Cardiac fibroblast (primary cell): ENCODE measurements at regions not wholly inside any gene's neighbourhood (a gene's known extent, or its start where the extent isn't known, plus 50 kb on each side); places are given as distances from the start of the nearest gene placed in this dataset.
"Not testable (repeated sequence)": the region's sequence is repeated elsewhere in the genome, so short reads cannot be mapped to it uniquely, and the experiment has no call there.

Source experiments
- DNase-seq, 2 donors: peaks; one replicate each; pipeline versions ENCODE4 v3.0.0 to v3.0.0-alpha.2; 2010; ENCODE audit warnings: low read depth in 2 of 2
- H3K4me3 ChIP-seq, 2 donors: replicated peaks in 1 of 2; 1 replicate in 1 of 2; 2 replicates in 1 of 2; pipeline ENCODE4 v1.5.1; 2011; ENCODE audit warnings: low read depth in 2 of 2, low read length in 2 of 2, mild to moderate bottlenecking in 2 of 2, moderate library complexity in 1 of 2
- CTCF ChIP-seq: IDR thresholded peaks from one replicate; pipeline ENCODE4 v1.5.1; 2011; ENCODE audit warnings: low read depth, mild to moderate bottlenecking, low read length, inconsistent platforms

- TF ChIP-seq CTCF, result no peak
- H3K4me3 ChIP-seq, result no peak overlapping the region
- no peak for DNase-seq
Observed at GRCh38 chr2:234898534-234899053, 53.2 kb upstream of the SH3BP4 start.

GRCh38 chr2:234888442-234888841, 63.4 kb upstream of the SH3BP4 start:
- not testable (repeated sequence) for DNase-seq, H3K4me3 ChIP-seq

- no peak for TF ChIP-seq CTCF
- no peak for DNase-seq
- no peak overlapping the region for H3K4me3 ChIP-seq
Observed at GRCh38 chr2:234887195-234887594, 64.6 kb upstream of the SH3BP4 start.

GRCh38 chr2:234885886-234886285, 65.9 kb upstream of the SH3BP4 start:
- no peak overlapping the region for H3K4me3 ChIP-seq
- DNase-seq, result no peak
- no peak for TF ChIP-seq CTCF

- no peak overlapping the region for H3K4me3 ChIP-seq
- TF ChIP-seq CTCF, result no peak
Observed at GRCh38 chr2:234885118-234885517, 66.7 kb upstream of the SH3BP4 start.

GRCh38 chr2:234884591-234884990, 67.2 kb upstream of the SH3BP4 start:
- DNase-seq, result no peak
- no peak for TF ChIP-seq CTCF
- no peak overlapping the region for H3K4me3 ChIP-seq

More at GRCh38 chr2:234885118-234885517, 66.7 kb upstream of the SH3BP4 start:
- no peak for DNase-seq

- TF ChIP-seq CTCF, result peak; percentile 87
- peak overlapping the region in 1 of 2 donors; percentile 16 for H3K4me3 ChIP-seq
- DNase-seq, result peak; percentile 96 to 97
Observed at GRCh38 chr2:234881413-234882241, 70.2 kb upstream of the SH3BP4 start.
